Ureter (tissue), 1 donor: ENCODE measurements at regions not wholly inside any gene's neighbourhood (a gene's known extent, or its start where the extent isn't known, plus 50 kb on each side); places are given as distances from the start of the nearest gene placed in this dataset.
"Not testable (repeated sequence)": the region's sequence is repeated elsewhere in the genome, so short reads cannot be mapped to it uniquely, and the experiment has no call there.

Experiments
- DNase-seq: peaks from one replicate; pipeline ENCODE4 v3.0.0-alpha.2; 2020; ENCODE audit warnings: low spot score
- donor health status: DM: yes; HTN: yes; CAD: no.

DNA sequence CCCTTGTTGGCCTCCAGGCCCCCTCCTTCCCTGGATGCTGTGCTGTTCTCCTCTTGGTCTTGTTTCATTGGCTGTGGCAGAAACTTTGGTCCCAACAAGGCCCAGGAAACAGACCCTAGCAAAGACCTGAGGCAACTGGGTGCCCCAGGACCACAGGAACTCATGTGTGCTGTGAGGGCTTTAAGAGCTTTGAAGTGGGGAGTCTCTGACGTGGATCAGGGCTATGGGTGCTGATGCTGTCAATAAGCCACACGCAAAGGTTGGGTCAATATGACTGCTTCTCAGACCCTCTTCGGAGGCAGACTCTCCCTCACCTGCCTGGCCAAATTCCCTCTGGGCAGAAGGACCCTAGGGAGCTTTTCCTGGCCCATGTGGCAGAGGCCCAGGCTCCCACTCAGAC lies 91.5 kb upstream of the MLN start:
- DNase-seq = no peak

DNA sequence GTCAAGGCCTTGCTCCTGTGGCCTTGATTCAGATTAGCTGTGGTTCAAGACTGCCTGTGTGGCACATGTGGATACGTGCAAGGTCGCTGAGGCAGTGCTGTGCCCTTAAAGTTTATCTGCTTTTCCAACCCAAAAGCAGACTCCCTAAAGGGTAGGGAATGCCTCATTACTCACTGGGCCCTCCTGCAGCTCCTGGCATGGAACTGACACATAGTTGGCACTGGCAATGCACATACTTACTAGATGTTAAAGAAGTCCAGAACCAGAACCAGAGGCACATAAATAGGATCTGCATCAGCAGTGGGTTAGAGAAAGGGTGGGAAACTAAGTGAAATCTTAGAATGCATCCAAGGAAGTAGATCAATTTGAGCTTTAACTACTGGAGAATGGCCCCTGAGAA lies 90.6 kb upstream of the MLN start:
- no peak for DNase-seq

DNA sequence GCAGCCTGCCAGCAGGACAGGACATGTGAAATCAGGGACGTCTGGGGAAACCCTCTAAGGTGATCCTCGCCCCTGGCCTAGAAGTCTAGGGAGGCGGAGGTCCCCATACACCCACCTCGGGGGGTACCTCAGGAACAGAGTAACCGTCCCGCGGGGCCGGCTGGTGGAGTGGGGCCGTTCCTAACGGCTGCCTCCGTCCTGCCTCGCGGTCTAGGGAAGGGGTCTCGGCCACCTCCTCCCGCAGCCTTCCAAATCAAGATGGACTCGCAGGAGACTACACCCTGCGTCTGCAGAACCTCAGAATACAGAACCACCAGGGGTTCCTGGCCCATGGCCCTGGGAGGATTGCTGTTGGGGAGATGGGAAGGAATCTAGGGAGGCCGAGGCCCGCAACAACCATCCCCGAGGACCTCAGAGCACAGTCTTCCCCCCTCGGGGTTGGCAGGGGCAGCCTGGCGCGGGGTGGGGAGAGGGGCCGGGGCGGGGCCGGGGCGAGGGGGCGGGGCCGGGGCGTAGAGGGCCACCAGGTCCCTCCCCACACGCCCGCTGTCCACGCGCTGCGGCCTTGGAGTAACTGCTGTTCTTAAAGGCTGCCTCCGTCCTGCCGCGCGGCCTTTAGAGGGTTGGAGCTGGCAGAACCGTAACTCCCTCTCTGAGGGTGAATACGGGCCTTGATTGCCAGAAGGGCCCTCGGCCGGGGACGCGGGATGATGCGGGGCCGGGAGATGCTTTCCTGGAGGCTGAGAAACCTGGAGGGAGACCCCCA lies 89.0 kb upstream of the MLN start:
- no peak for DNase-seq

DNA sequence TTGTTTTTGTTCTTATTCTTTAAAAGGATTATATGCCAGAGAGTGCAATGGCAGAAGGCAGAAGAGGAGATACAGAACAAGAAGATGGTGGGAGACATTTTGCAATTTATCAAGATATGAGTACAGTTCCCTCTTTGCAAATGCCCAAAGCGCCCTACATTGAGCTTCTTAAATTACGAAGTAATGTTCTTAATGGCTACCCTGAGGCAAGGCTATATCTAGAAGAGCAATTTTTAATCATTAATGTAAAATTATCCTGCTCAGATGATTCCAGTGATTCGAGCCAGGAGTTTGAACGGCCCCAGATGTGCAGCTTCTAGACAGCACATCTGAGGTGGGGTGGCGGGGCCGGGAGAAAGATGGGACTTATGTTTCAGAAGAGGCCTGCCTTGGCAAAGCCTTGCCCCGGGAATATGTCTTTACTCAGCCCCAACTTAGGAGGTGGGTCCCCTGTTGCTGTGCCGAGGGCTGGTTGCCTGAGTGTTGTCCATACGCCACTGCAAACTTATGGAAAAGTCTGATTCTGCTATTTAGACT lies 84.9 kb upstream of the MLN start:
- DNase-seq = no peak

DNA sequence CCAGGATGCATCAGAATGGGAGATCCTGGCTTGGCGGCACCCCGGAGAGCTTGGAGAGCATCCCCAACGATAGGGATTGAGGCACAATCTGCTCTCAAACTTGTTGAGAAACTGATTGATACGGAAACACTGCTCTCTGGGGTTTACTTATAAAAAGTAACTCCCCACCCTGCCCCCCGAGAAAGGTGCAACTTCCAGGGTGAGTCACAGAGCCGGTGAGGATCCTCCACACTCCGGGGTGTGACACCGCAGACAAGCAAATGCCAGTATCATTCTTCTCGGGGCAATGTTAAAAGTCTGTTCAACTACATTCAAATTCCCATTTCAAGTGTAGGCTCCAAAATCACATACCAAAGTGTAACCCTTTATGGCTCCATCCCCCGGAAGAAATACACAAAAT lies 84.4 kb upstream of the MLN start:
- DNase-seq = no peak

DNA sequence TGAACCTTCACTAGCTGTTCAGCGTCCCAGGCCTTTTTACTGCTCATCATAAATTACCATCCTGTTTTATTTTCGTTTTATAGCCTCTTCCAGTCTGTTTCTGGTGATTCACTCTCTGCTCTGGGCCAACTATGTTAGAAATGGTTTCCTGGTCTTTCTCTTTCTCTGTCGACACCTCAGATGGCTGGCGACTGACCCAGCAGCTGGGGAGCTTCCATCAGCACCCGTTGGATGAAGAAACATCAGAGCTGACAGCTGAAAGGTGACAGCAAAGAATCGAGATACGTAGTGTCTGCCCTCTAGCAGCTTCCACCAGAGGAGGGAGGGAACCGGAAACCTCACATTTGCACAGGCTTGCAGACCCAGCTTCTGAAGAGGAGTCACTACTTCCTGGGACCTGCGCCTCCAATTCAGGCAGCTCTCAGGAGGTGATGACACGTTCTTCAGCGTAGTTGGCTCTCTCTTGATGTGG lies 82.9 kb upstream of the MLN start:
- DNase-seq = no peak

DNA sequence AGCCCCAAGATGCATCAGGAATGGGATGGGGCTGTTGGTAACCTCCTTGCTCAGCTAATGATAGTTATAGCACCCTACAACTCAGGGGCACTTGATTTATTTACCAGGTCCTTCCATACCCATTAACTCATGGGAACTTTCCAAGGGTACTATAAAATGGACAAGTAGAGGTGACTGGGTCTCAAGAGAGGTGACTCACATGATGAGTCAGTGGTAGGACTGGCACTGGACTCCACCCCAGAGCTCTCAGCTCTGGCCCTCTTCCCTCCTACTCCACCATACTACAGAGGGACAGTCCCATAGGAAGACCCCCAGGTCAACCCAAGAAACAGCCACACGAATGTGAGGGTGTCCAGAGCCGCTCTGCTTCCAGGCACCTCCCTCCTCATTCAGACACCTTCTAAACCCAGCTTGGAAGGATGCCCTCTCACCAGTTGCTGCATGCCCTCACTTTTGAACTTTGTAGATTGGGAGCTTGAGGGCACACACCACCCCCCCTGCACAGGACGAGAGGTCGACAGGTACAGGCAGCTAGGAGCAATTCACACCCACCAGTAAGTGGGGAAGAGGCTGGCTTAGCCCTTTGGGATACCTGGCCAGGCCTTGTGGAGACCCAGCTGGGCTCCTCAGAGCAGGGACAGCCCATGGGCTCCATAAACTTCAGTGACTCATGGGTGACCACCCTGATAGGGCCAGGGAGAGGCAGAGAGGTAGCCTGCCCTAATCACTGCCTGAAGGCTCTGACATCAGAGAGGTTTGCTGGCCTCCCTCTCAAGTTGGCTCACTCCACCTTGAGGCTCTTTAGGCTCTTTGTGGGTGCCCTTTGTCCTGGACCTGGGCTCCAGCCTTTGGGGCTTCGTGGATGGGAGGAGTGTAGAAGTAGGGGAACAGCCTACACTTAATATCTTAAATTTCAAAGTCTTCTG lies 81.6 kb upstream of the MLN start:
- DNase-seq = no peak

DNA sequence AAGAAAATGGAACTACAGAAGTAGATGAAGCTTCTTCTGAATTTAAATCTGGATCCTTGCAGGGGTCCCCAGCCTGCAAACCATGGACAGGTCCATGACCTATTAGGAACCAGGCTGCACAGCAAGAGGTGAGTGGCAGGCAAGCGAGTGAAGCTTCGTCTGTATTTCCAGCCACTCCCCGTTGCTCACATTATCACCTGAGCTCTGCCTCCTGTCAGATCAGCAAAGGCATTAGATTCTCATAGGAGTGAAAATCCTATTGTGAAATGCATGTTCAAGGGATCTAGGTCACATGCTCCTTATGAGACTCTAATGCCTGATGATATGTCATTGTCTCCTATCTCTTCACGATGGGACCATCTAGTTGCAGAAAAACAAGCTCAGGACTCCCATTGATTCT lies 79.8 kb upstream of the MLN start:
- not testable (repeated sequence) for DNase-seq

DNA sequence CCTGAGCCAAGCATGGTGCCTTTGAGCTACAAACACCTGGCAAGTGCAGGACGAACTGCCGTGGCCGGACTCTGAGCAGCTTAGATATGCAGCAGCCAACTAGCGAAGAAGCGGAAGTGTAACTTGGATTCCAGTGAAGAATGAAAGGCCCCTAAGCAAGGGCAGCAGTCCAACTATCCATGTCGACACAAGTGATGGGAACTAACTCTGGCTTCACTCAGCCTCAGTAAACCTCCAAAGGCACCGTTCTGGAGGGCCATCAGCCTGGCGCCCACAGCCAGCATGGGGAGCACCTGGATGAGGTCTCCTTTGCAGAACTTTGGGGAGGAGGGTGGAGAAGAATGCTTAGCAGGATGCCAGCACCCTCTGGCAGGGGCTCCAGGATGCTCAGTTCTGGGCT lies 78.4 kb upstream of the MLN start:
- DNase-seq = no peak

DNA sequence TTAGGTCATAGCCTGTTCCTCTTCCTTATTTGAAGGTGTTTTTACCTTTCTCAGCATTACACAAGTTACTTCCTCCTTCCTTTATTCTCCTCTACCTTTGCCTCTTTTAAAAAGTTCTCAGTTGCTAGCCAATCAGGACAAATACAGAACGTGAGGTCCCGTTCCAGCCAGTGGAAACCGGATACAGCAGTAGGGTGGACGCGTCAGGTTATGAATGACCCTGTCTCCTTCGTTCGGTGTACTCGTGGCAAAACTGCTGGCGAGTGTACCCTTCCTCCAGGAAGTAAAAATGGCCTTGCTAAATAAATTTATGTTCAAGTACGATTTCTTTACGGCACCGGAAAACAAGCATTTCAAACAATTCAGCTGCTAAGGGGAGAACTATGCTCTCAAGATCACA lies 77.0 kb upstream of the MLN start:
- no peak for DNase-seq

DNA sequence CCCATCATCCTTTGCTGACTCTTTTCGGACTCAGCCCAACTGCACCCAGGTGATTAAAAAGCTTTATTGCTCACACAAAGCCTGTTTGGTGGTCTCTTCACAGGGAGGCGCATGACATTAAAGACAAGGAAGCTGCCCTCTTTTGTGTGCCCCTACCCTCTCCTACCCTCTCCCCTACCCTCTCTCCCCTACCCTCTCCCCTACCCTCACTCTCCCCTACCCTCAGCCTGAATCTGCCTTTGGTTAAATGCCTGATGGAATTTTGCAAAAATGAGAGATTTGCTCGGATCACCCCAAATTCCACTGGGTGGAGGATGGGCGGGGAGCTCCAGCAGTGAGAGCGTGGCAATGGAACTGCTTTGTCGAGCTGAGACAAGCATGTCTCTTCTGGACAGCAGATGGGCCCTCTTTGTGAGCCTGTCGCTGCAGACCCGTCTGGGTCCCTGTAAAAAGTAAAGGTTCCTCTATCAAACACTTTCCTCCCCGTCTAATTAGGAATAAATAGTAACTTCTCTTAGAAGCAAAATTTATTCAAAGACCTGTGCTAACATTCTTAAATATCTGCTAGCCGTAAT lies 76.4 kb upstream of the MLN start:
- DNase-seq = no peak

DNA sequence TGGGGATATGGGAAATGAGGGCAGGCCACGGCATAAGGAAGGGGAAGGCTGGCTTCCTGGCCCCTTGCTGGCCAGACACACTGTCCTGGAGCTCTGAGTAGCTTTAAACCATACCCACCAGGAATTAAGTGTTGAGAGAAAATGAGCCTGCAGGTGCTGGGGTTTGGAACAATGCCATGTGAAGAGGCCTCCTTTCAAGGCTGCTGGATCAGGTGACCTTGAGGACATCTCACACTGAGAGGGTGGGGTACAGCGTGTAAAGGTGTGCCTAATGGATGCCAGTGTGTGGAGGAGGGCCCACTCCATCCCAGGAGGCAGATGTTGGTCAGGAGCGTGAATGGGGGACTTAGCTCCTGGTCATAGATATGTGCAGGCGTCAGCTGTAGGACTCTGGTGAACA lies 74.8 kb upstream of the MLN start:
- no peak for DNase-seq

DNA sequence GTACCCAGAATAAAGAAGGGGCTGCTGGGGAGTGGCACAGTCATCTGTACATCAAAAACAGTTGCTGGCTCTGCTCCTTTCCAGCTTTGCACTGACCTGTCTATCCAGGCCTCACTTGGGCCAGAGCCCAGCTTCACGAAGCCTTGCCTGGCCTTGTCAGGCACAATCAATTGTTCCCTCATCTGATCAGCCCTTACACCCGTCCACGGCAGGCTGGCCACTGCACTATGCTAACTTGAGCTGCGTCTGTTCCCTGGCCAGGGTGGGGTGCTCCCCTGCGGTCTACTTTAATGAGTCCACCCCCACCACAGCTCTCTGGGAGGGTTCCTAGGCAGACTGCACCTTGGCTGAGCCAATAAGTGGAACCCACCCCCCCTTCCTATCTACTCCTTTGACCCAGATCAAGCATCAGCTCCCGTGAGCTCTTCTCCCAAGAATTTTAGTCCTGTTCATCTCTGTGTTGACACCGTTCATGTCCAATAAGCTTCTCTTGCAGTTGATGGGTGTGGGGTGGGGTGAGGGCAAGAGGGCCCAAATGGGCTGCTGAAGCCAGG lies 74.3 kb upstream of the MLN start:
- no peak for DNase-seq

DNA sequence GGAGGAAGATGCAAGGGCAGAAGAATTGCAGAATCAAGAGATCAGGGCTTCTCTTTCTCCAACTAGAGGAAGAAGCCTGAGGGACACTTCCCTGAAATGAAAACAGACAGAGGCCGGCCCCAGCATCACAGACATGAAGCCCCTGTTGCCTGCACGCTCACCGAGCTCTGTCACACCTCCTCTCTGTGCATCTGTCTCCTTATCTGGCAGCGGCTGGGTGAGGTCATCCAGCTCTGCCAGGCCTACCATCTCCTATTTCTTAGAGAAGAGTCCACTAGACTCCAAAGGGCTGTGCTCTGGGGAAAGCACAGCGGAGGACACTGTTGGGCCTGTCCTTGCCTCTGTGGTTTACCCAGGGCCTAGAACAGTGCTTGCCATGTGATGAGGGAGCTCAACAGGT lies 71.9 kb upstream of the MLN start:
- DNase-seq = no peak

DNA sequence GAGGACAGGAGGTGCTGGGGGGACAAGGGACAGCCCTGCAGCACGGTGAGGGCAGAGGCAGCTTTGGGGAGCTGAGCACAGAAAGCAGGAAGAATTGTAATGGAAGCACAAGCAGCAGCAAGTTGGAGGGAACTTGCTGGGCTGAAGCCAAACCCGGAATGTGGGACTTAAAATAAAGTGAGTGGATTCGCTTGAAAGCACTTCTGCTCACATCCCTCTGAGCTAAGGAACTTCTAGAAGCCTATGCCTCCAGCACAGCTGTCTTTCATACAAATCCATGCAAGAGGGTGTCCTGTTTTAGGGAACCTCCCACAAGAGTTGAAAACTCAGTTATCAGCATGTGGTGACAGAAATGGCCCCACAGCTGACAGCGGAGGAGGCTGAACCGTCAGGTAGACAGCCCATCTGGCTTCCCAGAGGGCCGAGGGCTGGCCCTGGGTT lies 71.4 kb upstream of the MLN start:
- no peak for DNase-seq

DNA sequence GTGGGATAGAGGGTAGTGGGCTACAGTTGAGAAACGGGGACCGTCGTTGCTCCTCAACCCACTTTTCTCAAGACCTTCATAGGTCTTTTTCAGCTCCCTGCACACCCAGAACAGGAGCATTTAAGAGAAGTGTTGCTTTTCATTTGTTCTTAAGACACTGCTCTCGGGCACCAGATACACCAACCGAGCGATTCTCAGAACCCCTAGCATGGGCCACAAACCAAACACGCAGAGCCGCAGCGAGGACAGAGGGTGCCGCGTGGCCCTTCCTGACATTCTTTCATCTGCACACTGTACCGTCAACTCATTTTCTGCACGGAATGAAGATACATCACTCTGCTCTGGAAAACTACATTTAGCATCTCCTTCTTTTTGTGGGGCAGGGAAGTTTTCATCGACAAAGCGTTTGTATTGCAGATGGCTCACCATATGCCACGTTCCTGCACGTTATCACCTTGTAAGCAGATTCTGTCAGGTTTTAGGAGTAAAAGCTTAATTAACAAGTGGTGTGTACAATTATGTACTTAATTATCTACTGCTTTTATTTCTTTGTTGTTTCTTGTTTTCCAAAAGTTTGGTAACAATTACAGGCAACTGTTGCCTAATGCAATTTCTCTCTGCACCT lies 70.4 kb upstream of the MLN start:
- no peak for DNase-seq

DNA sequence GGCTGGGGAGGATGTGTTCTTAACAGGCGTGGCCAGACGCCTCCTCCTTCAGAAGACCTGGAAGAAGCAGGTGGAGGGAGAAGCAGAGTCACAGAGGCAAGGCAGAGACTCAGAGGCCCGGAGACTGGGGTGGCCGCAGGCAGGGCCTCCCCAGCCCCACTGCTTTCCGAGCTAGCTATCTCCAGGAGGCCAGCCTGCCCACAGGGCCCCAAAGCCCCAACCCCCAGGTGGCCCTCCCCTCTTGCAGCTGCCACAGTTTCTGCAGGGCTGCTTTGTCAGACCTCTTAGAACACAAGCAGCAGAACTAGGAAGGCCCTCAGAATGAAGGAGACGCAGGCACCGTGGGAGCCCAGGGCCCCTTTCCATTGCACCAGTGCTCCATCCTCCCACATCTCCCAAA lies 69.0 kb upstream of the MLN start:
- no peak for DNase-seq

DNA sequence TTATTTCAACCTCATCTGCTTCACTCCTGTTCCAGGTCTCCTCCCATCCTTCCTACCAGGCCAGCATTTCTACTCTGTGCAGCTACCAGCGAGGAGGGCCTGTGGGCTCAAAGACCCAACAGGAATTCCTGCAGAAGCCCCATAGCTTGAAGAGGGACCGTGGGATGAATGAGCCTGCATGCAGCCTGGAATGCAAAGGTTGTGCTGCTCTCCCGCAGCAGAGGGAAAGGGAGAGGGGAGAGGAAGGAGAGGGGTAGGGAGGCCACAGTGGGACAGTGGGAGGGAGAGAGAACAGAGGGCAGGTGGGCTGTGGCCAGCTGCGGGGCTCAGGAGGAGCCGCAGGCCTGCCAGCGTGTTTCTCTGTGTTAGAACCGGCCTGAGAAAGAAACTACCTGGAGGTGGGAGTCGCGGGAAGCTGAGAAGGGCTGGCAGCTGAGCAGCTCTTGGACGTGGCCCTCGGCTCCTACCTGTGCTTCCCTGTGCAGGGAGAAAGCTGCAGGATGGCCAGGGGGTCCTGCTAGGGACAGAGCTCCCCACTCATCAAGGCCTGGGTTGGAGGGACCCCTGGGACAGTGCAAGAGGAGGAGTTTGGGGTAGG lies 66.1 kb upstream of the MLN start:
- DNase-seq = no peak

DNA sequence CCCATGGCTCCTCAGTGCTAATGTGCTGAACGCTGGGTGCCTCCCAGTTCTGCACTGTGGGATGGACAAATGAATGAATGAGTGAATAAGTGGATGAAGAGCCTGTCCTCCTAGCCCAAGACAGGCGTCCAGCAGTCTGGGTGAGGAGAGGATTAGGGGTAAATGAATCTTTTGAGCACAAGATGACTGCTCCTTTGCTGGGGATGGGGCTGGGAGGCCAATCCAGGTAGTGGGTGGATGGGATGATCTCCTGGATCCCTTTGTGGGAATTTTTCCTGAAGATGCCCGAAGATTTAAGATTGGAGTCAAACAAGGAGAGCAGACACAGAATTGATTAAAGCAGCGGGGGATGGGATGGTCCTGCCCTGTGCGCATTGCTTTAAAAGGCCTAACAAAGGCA lies 65.3 kb upstream of the MLN start:
- no peak for DNase-seq

DNA sequence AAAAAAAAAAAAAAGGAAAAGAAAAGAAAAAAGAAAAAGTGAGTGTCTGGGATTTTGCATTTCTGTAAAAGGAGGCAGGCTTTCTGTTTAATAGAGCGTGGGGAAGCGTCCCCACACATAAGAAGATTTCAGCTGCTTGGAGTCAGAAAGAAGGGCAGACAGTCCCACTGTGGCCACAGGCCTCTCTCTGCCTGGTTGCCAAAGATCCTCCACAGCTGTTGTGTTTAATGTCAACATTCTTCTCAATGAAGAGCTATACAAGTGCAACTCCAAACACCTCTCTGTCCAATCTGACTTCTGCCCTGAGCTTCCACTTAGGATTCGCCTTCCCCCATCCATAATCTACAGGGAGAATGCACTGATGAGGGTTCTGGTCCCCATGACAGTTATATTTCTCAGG lies 64.3 kb upstream of the MLN start:
- DNase-seq = no peak

DNA sequence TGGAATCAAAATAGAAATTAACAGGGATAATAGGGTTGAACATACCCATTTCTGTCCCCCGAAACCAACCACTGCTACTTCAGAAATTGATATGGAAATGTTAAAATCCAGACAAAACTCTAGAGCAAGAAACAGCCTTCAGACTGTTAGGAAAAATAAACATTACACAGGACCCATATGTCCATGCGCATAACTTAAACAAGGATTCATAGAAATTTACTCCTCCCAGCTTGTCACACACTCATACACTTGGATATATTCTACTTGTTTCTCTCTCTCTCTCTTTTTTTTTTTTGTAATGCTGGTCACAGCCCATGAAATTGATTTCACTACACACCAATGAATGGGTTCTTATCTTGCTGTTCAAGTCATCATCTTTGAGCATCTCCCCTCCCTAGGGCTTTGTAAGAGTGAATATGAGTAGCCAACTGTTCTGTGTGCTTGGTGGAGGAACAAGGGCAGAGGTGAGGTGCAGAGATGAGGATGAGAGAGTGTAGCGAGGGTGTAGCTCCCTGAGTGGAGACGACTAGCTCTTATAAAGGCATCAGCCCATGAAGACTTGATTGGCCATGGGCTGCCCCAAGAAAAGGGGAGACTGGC lies 61.8 kb upstream of the MLN start:
- DNase-seq = no peak
